HG03159 (cell line): ENCODE measurements at regions not wholly inside any gene's neighbourhood (a gene's known extent, or its start where the extent isn't known, plus 50 kb on each side); places are given as distances from the start of the nearest gene placed in this dataset.
"Not testable (repeated sequence)": the region's sequence is repeated elsewhere in the genome, so short reads cannot be mapped to it uniquely, and the experiment has no call there.

Experiments used
- ATAC-seq: cut with Tn5 transposase; IDR thresholded peaks from one replicate; pipeline ENCODE4 v1.9.1; 2021; ENCODE audit warnings: mild to moderate bottlenecking, moderate library complexity; ENCODE audit not compliant: unreplicated experiment

DNA sequence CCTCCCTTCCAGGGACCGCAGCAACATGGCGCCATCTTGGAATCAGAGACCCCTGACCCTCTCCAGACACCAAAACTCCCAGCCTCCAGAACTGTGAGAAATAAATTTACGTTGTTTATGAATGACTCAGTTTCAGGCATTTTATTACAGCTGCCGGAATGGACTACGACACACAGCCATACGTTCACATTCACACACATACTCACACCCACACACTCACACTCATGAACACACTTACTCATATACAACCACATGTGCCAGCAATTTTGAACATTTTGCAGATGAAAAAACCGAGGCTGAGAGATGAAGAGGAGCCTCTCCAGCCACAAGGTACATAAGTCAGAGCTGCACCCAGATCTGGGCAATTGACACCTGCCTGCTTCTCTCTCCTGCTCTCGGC is 151.0 kb upstream of the RAB4A start:
- ATAC-seq, result no peak

DNA sequence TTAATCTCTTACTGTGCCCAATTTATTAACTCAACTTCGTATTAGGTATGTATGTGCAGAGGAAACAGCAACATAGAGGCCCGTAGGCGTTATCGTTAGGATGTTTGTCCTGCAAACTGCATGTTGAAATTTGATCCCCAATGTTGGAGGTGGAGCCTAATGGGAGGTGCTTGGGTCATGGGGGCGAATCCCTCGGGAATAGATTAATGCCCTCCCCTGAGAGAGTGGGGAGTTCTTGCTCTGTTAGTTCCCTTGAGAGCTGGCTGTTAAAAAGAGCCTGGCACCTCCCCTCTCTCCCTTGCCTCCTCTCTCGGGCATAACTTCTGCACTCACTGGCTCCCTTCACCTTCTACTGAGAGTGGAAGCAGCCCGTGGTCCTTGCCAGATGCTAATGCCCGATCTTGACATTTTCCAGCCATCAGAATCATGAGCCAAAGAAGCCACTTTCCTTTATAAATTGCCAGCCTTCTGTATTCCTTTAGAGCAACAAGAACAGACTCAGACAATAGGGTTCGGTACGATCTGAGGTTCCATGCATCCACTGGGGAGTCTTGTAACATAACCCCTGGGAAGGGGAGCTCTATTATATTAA is 149.0 kb upstream of the RAB4A start:
- no peak for ATAC-seq

DNA sequence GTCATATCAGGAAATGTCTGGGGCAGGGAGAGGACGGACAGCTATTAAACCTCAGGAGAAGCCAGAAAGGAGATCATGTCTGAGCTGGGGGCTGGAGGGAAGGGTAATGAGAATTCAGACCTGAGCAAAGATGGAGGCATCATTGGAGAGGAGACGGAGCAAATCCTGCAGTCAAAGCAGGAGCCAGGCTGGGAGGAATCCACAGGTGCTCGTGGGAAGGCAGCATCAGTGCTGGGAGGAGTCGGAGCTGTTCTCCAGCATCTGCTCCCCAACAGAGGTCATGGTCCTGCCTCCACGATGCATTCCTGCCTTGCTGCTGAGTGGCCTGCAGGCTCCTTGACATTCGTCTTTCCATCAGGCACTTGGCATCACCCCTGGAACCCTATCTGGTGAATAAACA is 148.3 kb upstream of the RAB4A start:
- ATAC-seq, result no peak

DNA sequence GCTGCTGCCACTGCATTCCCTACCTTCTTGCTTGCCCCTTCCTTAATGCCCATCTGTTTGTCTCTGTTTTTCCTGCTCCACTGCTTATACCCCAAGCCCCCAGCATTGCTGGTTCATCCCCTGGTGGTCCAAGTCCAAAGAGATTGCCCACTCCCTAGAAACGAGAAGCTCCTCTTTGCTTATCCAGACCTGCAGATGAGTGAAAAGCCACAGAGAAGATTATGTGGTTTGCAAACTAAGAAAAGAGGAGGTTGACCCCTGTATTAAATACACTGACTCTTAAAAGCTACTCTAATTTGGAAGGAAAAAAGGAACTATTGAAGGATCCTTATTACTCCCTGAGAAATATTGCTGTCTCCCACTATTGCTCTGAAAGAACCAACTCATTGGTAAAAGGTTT is 146.8 kb upstream of the RAB4A start:
- ATAC-seq, result no peak

DNA sequence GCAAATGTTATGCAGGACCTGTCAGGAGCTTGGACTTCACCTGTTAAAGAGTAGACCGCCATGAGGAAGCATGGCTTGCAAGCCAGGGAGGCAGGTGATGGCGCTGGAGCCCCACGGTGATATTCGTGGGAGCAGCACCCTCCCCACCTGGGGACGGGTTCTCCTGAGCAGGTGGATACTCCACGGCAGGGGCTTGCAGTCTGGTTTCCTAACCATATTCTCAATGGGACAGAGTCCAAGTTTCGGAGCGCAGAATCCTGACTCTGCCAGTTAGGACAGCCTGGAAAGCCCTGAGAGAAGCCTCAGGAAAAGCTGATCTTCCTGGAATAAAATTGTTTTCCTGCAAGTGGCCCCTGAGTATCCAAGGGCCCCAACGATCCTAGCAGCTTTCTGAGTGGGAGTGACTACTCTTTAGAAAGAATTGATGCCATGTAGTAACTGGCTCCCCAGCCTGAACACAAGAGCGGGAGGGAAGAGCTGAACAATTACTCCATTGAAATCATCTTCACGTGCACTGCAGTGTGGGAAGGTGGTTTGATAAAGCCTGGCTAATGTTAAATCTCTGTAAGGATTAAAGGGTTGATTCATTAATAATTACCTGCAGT is 146.3 kb upstream of the RAB4A start:
- no peak for ATAC-seq

DNA sequence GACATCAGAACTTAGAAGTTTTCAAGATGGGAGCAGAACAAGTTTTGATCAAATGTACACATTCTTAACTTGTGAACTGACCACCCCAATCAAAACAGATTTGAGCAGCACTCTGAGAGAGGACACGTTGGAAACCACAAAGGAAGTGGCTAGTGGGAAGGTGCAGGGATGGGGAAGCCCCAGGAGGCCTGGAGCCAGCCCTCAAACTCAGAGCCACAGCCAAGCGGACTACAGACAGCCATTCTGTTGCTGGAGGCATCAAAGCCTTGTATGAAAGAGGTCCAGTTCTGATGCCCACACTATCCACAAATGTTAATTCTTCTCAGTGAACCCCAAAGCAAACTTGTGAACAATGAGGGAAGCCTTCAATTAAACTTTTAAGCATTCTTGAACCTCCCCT is 143.6 kb upstream of the RAB4A start:
- ATAC-seq, result no peak

DNA sequence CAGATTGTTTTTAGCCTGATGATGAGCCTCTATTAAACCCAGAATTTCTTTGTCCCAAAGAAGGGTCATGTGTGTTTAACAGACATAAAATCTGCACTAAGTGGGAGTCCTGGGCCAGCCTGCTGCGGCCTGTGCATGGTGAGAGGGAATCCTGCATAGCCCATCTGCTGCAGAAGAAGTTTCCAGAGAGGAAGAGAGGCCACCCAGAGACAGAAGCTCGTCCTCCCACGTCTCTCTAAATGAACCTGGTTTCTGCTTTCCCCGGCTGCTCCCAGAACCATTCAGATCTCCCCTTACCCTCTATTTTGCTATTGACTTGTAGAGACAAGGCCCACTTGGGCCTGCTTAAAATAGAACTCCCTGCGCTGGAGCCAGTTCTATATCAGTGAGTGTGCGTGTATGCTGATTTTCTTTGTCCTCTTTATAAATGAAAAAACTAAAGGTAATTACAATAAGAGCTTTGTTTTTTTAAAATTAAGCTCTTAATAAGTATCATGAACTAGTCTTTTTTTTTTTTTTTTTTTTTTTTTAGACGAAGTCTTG is 142.8 kb upstream of the RAB4A start:
- no peak for ATAC-seq

DNA sequence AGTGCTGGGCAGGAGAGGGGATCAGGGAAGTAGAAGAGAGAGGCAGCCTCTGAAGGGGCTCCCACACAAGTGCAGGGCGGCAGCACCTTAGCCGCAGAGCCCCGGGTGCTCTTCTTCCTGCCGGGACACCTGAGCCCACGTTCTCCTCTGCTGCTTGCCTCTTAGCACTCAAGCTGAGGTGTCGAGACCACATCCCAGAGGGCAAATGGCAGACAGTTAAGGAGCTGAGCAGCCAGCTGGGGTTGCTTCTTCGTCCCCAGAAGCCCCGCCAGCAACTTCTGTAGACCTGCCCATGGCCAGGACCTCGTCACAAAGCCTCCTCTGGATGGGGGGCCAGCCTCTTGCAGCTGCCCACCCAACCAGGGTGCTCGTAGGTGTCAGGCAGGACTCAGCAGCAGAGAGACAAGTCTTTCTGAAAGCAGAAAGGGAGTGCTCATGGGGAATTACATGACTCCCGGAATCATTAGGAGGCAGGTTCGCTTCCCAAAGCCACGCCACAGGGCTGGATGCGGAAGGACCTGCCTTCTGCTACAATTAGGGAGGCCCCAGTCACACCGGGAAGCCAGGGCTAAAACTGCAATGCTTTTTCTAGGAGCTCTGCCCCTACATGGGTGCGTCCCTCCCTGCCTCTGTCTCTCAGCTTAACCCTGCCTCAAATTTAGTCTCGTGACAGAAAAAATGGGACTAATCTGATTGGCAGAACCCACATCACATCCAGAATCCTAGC is 141.4 kb upstream of the RAB4A start:
- ATAC-seq, result no peak

DNA sequence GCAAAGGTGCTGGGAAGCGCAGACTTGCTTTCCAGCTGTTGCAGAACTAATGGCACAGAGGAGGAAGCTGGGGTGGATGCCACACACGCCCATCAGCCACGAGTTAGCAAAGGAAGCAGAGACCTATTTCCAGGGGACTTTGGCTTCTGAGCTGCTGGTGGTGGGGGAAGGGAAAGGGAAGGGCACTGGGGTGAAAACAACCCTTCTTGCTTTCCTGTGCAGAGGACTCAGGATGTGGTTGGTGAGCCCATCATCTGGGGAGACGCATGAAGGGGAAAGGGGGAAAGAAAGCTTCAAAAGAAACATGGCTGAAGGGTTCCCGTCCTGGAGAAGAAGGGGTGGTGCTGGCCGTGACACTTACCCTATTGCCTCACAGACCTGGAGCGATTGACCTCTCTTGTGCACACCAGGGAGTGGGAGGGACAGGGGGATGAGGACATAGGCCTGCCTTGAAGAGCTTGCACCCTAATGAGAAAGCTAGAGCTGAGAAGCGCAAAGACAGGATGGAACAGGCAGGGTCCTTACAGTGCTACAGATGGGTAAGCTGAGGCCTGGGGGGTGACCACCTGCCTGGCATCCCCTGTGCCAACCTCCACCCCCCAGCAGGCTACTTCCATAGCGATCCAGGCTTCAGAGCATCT is 140.8 kb upstream of the RAB4A start:
- ATAC-seq, result no peak

DNA sequence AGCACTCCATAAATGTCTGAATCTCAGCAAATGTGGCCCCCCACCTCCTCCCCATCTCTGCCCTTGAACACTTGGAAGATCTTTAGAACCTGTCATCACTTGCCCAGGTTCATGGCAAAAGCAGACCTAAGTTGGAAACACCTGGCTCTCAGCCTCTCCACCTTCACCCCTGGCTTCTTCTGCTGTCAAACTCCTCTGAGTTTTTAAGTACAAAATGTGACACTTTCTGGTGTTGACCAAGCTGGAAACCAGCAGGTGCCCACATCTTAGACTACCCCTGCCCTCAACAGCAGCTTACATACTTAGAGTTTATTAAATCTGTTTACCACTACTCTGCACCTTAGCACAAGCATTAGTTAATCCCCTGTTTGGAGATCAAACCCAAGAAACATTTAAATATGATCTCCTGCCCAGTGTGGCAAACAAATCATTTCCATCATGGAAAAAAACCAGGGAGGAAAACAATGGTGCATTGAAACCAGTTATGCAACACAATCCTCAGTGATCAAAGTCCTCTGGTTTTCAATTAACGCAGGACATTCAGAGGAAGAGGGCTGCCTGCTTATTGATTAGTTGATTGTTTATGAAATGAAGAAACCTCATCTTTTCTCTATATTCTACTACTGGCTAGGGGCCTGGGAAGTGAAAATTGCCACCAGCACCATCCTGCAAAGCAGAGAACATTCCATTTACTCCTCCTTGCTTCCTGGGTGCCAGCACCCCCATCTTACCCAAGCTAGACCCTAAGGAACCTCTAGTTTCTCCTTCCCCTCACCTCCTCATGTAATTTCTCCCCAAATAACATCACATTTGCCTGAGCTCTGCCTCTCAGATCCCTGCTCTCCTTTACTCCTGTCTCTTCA is 139.4 kb upstream of the RAB4A start:
- ATAC-seq, result no peak

DNA sequence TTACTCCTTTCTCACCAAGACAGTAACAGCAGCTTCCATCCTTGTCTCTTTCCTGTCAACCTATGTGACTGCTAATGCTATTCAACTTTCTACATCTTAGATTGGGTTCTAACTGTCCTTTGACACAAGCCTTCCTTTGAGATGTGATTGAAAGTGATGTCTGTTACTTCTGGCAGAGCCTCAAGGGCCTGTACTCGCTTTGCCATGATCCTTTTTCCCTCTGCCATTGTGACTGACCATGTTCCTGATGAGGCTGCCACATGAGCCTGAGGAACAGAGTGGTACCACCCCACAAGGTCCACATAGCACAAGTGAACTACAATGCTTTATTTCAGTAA is 138.8 kb upstream of the RAB4A start:
- ATAC-seq, result no peak

DNA sequence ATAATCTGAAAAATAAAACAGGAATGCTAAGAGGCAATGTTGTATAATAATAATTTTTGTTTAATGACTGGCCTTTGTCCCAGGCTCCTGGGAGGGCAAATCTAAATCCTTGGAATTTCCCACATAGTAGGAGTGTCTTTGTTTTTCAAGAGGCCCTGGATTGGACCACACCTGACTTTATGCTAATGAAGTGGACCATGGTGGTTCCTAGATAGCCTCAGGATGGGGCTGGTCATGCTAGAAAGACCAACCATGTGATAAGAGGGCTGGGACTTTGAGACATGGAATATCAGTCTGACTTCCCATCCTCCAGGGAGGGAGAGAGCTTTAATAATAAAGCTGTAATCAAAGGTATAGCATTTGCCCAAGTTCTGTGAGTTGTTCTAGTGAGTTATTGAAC is 138.2 kb upstream of the RAB4A start:
- no peak for ATAC-seq

DNA sequence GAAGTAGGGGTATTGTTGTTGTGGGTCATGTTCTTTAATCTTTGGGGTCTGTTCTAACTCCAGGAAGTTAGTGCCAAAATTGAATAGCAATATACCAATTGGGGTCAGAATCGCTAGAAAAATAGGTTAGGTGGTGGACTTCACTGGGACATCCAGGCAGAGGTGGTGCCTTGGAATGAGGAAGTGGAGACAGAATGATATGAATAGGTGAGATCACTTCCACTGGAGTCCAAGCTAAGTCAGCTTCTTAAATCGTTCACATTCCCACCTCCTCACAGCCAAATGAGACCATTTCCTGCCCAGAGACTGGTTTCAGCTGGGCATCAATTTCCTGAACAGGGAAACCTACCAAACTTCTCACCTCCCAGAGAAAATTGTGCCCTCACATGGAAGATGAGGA is 137.8 kb upstream of the RAB4A start:
- ATAC-seq, result no peak

DNA sequence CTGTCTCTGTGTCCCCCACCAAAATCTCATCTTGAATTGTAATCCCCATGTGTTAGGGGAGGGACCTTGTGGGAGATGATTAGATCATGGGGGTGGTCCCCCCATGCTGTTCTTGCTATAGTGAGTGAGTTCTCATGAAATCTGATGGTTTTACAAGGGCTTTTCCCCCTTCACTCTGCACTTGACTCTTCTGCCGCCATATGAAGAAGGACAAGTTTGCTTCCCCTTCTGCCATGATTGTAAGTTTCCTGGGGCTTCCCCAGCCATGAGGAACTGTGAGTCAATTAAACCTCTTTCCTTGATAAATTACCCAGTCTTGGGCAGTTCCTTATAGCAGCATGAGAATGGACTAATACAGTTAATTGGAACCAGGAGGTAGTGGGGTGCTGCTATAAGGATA is 137.1 kb upstream of the RAB4A start:
- ATAC-seq, result no peak

DNA sequence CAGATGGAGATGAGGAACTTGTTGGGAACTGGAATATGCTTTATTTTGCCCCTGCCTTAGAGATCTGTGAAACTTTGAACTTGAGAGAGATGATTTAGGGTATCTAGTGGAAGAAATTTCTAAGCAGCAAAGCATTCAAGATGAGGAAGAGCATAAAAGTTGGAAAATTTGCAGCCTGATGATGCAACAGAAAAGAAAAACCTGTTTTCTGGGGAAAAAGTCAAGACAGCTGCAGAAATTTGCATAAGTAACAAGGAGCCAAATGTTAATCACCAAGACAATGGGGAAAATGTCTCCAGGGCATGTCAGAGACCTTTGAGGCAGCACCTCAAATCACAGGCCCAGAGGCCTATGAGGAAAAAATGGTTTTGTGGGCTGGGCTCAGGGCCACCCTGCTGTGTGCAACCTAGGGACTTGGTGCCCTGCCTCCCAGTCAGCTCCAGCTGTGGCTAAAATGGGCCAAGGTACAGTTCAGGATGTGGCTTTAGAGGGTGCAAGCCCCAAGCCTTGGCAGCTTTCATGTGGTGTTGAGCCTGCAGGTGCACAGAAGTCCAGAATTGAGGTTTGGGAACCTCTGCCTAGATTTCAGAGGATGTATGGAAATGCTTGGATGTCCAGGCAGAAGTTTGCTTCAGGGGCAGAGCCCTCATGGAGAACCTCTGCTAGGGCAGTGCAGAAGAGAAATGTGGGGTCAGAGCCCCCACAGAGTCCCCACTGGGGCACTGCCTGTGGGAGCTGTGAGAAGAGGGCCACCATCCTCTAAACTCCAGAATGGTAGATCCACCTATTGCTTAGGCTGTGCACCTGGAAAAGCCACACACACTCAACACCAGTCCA is 136.3 kb upstream of the RAB4A start:
- ATAC-seq, result not testable (repeated sequence)

DNA sequence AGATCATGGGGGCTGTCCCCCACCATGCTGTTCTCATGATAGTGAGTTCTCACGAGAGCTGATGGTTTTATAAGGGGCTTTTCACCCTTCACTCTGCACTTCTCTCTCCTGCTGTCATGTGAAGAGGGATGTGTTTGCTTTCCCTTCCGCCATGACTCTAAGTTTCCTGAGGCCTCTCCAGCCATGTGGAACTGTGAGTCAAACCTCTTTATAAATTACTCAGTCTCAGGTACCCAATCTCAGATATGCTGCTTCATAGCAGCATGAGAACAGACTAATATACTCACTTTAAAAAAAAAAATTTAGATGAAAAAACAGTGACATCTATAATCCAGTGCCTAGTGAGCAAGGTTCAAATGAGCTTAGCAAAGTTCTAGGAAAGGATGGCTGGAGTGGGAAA is 135.1 kb upstream of the RAB4A start:
- no peak for ATAC-seq

DNA sequence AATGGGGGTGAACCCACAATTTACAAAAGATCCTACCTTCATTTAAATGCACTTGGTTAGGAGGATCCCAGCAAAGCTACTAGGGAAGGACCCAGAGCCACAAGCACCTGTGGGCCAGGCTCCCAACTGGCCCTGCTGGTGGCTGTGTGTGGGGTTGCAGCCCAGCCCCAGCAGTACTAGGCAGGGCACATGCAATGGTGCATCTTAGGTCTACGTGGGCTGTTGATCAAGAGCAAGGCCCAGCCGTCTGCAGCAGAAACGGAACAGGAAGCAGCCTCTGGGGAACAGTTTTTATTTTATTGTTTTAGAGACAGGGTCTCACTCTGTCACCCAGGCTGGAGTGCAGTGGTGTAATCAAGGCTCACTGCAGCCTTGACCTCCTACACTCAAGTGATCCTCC is 134.1 kb upstream of the RAB4A start:
- no peak for ATAC-seq

DNA sequence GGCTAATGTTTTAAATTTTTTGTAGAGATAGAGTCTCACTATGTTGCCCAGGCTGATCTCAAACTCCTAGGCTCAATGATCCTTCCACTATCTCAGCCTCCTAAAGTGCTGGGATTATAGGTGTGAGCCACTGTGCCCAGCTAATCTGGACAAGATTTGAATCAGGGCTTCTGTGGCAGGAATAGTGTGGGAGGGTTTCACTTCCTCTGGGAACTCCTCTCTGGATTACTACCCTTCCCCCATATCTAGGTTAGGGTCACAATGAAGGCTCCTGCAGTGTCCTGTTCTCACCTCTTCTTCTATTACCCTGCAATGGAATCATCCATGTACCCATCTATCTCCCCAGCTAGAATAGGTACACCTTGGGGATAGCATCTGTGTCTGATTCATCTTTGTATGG is 133.6 kb upstream of the RAB4A start:
- no peak for ATAC-seq

DNA sequence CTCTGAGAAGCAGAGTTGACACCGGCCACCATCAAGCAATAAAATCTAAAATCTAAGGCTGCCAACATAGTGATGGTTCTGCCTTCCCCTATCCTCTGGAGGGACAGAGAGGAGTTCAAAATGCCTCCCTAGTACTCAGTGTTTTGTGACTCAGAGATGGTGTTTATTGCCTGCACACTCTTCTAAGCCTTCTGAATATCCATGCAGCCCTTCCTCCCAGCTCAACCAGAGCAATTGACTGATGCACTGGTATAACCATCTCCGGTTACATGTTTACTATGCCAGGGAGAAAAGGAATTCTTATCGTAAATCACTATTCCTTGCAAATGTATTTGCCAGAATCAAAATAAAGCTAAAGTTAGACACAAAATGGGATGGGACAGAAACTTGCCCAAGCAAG is 132.9 kb upstream of the RAB4A start:
- no peak for ATAC-seq
